ENCODE measurements at regions not wholly inside any gene's neighbourhood (a gene's known extent, or its start where the extent isn't known, plus 50 kb on each side); places are given as distances from the start of the nearest gene placed in this dataset.

- TF ChIP-seq CTCF (conservative IDR thresholded peaks at IDR 0.05 in 1 of 2, IDR thresholded peaks at IDR 0.05 in 1 of 2; ENCODE audit: extremely low read depth in 1 of 2, insufficient read depth in 1 of 2, low read depth in 1 of 2, low read length in 2 of 2) (no peak), EZH2 (IDR thresholded peaks at IDR 0.05; ENCODE audit: borderline replicate concordance, low read length) (no peak)
Measured at GRCh38 chr2:103003750-103004260, 242.0 kb downstream of the TMEM182 start.

All from mammary epithelial cell (primary cell).